SU-DHL-6 (cell line): ENCODE measurements at regions not wholly inside any gene's neighbourhood (a gene's known extent, or its start where the extent isn't known, plus 50 kb on each side); places are given as distances from the start of the nearest gene placed in this dataset.

Experiments
- CTCF ChIP-seq: fragments of 200-600 bp; sonication (generic); IDR thresholded peaks from one replicate; pipeline ENCODE4 v1.5.1; 2017; ENCODE audit warnings: antibody characterized with exemption, mild to moderate bottlenecking, low read length, moderate library complexity; ENCODE audit not compliant: insufficient read depth, poor library complexity, severe bottlenecking
- EZH2phosphoT487 ChIP-seq: fragments of 200-600 bp; sonication (generic), shearing (Covaris generic); conservative IDR thresholded peaks from 2 replicates; pipeline ENCODE4 v1.6.1; 2018; ENCODE audit warnings: mild to moderate bottlenecking, antibody characterized with exemption, low read length, moderate library complexity, mixed read lengths

- TF ChIP-seq CTCF = no peak
- TF ChIP-seq EZH2phosphoT487 = no peak
Measured at GRCh38 chr4:100049872-100050271, 99.8 kb upstream of the H2AZ1 start.
